GM18907 (cell line): ENCODE measurements at regions not wholly inside any gene's neighbourhood (a gene's known extent, or its start where the extent isn't known, plus 50 kb on each side); places are given as distances from the start of the nearest gene placed in this dataset.

Source experiments
- ATAC-seq: cut with Tn5 transposase; IDR thresholded peaks from one replicate; pipeline ENCODE4 v1.9.1; 2021; ENCODE audit warnings: mild to moderate bottlenecking, moderate library complexity; ENCODE audit not compliant: unreplicated experiment

DNA sequence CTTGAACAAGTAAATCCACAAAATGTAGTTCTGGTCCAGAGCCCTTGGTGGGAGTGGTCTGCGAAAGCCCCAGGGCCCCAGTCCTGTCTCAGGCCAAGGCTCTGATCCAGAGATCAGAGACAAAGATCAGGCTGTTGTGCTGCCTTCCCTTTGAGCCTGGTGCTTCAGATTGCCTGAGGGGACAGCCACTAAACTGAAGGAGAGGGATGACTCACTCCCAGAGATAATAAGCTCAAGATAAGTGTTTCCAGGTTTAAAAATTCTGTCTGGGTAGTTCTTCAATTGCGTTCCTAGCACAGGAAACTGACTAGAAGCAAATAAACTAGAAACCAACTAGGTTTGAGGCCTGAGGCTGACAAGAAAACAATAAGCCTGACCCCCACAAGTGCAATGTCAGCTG, 190.2 kb downstream of the RAMP3 start:
- ATAC-seq = no peak

GRCh38 chr7:45349090-45349489, 191.5 kb downstream of the RAMP3 start:
- ATAC-seq = no peak

DNA sequence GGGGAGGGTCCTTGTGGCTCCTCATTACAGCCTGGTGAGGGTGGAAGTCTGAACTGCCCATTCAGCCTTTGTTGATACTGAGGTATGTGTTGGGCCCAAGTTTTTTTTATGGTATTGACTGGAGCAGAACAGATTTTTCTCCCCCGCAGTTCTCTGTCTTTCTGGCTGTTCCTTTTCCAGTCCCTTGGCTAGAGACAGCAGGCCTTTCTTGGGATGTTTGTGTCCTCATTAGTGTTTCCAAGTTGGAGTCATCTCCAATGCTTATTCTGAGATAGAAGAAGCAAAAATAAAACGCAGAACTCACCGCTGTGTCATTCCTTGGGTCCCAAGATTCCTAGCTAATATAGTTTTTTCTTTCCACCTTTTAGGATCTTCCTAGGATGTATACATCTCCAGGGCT, 193.3 kb downstream of the RAMP3 start:
- no peak for ATAC-seq

DNA sequence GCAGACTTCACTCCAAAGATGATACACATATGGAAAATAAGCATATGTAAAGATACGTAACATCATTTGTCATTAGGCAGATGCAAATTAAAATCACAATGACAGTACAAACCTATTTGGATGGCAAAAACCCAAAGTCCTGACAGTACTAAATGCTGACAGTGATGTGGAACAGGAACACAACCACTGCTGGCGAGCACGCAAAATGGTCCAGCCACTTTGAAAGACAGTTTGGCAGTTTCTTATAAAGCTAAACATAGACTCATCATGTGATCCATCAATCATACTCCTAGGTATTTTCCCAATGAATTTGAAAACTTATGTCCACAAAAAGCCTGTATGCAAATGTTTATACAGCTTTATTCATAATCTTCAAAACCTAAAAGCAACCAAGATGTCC, 200.7 kb downstream of the RAMP3 start:
- ATAC-seq = no peak

- ATAC-seq = no peak
Observed at GRCh38 chr7:45359250-45359649, 201.7 kb downstream of the RAMP3 start.

DNA sequence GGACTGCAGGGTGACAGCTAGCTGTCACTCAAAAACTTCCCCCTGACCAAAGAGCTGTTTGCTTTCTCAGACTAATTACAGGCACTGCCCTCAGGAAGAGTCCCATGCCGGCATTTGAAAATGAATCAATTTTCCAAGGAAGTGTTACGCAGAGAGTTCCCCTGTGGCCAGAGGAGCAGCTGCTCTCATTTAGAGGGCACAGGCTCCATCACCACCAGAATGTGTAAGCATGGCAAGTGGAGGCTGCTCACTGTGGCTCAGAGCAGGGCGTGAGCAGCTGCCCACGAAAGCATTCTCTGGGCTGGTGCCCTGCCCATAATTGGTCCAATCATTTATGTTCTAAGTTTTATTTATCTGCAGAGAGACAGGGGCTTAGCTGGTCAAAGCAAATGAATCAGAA, 202.2 kb downstream of the RAMP3 start:
- no peak for ATAC-seq

GRCh38 chr7:45363669-45364068, 206.1 kb downstream of the RAMP3 start:
- ATAC-seq = no peak

GRCh38 chr7:45365341-45365740, 207.8 kb downstream of the RAMP3 start:
- ATAC-seq = no peak

- ATAC-seq = no peak
Observed at GRCh38 chr7:45366475-45366874, 207.7 kb upstream of the ADCY1 start.

DNA sequence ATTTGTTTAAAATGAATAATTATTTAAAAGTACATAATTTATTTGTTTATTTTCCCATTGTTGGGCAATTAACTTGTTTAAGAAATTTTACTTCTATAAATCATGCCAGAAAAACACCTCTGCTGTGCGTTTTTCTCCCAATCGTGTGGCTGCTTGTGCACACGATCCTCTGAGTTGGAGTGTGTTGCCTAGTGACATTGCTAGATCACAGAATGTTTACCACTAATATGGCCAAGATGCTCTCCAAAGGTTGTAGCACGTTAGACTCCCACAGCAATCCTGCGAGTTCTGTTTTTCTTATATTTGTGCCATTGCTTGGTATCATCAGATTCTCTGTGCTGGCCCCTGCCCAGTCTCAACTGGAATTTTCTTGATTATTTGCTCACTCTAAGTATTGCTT, 207.1 kb upstream of the ADCY1 start:
- no peak for ATAC-seq

DNA sequence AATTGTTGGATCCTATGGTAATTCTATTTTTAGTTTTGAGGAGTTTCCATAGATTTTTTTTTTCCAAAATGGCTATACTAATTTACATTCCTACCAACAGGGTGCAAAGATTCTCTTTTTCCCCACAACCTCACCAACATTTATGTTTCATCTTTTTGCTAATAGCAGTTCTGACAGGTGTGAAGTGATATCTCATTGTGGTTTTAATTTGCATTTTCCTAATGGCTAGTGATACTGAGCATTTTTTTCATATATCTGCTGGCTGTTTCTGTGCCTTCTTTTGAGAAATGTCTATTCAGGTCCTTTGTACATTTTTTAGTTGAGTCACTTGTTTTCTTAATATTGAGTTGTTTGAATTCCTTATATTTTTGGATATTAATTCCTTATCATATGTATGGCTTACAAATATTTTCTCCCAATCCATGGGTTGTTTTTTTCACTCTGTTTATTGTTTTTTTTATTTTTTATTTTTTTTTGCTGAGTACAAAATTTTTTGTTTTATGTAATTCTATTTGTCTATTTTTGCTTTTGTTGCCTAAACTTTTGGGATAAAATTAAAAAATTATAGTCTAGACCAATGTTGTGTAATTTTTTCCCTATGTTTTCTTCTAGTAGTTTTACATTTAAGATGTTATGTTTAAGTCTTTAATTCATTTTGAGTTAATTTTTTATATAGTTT, 205.9 kb upstream of the ADCY1 start:
- ATAC-seq = no peak

- ATAC-seq = no peak
Observed at GRCh38 chr7:45384499-45384898, 189.7 kb upstream of the ADCY1 start.

GRCh38 chr7:45387837-45388236, 186.3 kb upstream of the ADCY1 start:
- no peak for ATAC-seq

DNA sequence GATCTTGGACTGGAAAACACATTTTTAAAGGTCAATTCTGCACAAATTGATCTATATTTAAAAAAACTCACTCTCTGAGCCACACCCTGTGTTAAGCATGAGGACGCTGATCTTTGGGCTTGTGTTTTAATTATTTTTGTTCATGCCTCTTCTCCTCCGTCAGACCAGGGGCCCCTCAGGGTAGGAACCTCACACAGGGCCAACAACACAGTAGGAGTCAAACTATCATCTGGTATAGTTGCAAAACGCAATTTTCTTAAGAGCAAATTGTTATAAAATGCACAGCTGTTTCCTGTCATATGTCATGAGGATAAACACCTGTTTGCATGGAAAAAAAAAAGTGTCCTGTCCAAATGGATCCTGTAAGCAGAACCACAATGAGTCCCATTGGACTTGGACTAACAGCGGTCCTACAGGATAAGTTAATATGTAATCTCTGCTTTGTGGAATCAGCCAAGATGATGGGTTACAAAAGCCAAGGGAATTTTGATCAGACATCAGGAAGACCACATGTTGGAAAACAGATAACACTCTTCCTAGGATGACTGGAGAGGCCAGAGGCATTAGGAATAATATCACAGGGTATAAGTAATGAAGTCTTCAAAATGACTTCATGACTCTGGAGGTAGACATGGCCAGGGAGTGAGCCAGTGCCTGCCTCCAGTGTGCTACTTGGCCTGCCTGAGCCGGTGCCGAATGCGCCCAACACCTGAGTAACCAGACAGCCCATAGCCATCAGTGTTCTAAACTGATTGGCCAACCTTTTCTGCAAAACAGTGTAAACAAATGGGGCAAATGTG, 184.9 kb upstream of the ADCY1 start:
- ATAC-seq = no peak

DNA sequence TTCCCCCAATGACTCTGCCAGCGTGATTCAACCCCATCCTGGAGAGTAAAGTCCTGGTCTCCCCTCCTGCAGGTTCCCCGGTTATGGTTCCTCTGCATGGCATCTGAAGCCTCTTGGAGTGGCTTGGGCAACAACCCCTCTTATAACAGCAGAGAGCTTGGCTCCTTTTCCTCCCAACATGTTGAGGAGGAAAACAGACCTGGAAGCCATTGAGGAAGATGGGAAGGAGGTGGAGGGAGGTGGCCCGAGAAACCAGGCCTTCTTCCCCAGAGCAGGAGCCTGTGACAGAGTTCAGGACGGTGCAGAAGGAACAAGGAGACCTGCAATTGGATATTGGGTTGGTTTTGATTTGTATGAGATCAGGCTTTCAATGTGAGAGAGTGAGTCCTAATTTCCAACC, 184.0 kb upstream of the ADCY1 start:
- ATAC-seq = no peak

DNA sequence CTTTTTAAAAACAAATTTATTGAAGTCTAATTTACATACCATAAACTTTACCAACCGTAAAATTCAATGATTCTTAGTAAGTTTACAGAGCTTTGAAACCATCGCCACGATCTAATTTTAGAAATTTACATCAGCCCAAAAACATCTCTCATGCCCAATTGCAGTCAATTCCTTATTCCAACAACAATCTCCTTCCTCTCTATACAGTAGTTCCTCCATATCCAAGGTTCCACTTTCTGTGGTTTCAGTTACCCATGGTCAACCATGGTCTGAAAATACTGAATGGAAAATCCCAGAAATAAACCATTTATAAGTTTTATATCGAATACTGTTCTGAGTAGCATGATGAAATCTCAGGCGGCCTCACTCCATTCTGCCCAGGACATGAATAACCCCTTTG, 183.4 kb upstream of the ADCY1 start:
- no peak for ATAC-seq

- no peak for ATAC-seq
Observed at GRCh38 chr7:45391618-45392451, 182.3 kb upstream of the ADCY1 start.

GRCh38 chr7:45394117-45394708, 180.0 kb upstream of the ADCY1 start:
- no peak for ATAC-seq

- no peak for ATAC-seq
Observed at GRCh38 chr7:45399069-45399468, 175.1 kb upstream of the ADCY1 start.

- ATAC-seq = no peak
Observed at GRCh38 chr7:45400680-45401079, 173.5 kb upstream of the ADCY1 start.

- ATAC-seq = no peak
Observed at GRCh38 chr7:45401155-45401554, 173.0 kb upstream of the ADCY1 start.
